Thoracic aorta (tissue), 2 donors: ENCODE measurements at regions not wholly inside any gene's neighbourhood (a gene's known extent, or its start where the extent isn't known, plus 50 kb on each side); places are given as distances from the start of the nearest gene placed in this dataset.

Experiments used
- ATAC-seq: fragments of 150-250 bp; one replicate; pipeline ENCODE4 v1.8.0; 2017; ENCODE audit warnings: low read depth; ENCODE audit not compliant: insufficient number of reproducible peaks, low FRiP score
- DNase-seq: peaks from one replicate; pipeline ENCODE4 v3.0.0-alpha.2; 2020; ENCODE audit warnings: low spot score
- H3K27ac ChIP-seq, 2 donors: fragments of 200-600 bp; sonication (generic); 1 replicate in 1 of 2; 2 replicates in 1 of 2; pipeline ENCODE4 v1.5.1; 2016; ENCODE audit warnings: mild to moderate bottlenecking in 2 of 2, moderate library complexity in 2 of 2
- H3K27me3 ChIP-seq: fragments of 200-600 bp; sonication (generic); replicated peaks from 2 replicates; pipeline ENCODE4 v1.6.0; 2016; ENCODE audit warnings: mild to moderate bottlenecking; ENCODE audit not compliant: insufficient read depth
- H3K36me3 ChIP-seq: fragments of 200-600 bp; sonication (generic); one replicate; pipeline ENCODE4 v1.5.1; 2016
- H3K4me1 ChIP-seq, 2 donors: fragments of 200-600 bp; sonication (generic); 1 replicate in 1 of 2; 2 replicates in 1 of 2; pipeline versions ENCODE4 v1.5.1 to v1.6.0; 2016; ENCODE audit warnings: low read depth in 2 of 2, mild to moderate bottlenecking in 1 of 2; ENCODE audit not compliant: control insufficient read depth in 1 of 2
- H3K4me3 ChIP-seq: fragments of 200-600 bp; sonication (generic); 2 replicates; pipeline ENCODE4 v1.5.1; 2016; ENCODE audit warnings: mild to moderate bottlenecking
- H3K9me3 ChIP-seq: fragments of 200-600 bp; sonication (generic); 2 replicates; pipeline ENCODE4 v1.5.1; 2016
- CTCF ChIP-seq: fragments of 200-600 bp; sonication (generic); IDR thresholded peaks from one replicate; pipeline ENCODE4 v1.5.1; 2019; ENCODE audit warnings: antibody characterized with exemption

GRCh38 chr17:72496461-72496860, 375.6 kb downstream of the SOX9 start:
- ATAC-seq (no peak), DNase-seq (no peak)
- Histone ChIP-seq H3K4me1 (peaks cover 2 to 5% of the 10 kb centered on the region in 2 donors), H3K9me3 (no peaks in the 10 kb centered on the region), H3K27ac (no peak overlapping the region), H3K27me3 (no peaks in the 10 kb centered on the region), H3K36me3 (no peaks in the 10 kb centered on the region), H3K4me3 (no peak overlapping the region)
- TF ChIP-seq CTCF, result no peak

DNA sequence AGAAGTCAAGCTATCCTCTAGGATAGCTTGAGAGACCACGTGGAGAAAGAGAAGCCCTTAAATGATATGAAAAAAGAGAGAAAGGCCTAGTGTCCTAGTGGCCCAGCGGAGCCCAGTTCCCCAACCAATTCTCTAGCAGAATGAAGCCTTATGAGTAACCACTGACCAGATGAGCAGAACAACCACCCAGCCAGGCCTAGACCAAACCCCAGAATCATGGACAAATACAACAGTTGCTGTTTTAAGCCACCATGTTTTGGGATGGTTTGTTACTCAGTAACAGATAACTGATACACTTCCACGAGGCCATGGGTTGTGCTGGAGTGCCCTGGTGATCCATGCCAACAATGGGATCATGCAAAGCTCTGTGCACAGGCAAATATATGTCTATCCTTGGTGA, 377.1 kb downstream of the SOX9 start:
- H3K36me3 ChIP-seq, result no peaks in the 10 kb centered on the region
- no peaks in the 10 kb centered on the region for H3K9me3 ChIP-seq
- H3K27ac ChIP-seq, result no peak overlapping the region
- H3K4me1 ChIP-seq, result peaks cover 4 to 19% of the 10 kb centered on the region in 2 donors
- H3K4me3 ChIP-seq, result no peak overlapping the region
- DNase-seq (no peak), ATAC-seq (no peak)
- H3K27me3 ChIP-seq, result no peaks in the 10 kb centered on the region
- no peak for TF ChIP-seq CTCF

DNA sequence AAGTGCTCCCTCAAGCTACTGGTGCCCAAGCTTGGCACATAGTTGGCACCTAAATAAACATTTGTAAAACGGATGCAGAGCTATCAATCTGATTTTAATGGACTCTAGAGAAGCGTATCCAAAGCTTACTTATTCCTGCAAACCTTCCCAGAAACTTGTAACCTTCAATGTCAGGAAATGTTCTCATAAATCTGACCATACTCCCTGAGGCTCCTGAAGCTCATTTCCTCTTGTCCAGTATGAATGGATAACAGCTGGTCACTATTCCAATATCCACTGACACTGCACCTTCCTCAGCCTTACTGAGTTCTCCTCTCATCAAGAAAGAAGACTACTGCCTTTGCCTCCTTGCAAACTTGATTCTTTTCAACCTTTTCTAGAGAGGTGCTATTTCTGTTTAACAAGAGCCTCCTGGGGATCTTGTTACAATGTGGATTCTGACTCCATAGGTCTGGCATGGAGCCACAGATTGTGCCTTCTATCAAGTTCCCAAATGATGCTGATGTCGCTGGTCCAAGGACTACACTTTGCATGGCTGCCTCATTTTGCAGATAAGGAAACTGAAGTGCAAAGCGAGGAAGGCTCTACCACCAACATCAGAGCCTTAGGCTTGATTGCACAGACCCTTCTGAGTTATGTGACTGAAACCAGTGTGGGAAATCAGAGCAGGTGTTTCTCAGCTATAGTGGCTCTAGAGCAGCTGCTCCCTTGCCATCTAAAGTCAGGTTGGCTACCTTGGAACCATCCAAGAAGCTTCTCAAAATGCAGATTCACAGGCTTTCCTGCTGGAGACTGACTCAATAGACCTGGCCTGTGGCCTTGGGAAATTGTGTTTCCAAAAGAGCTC, 377.8 kb downstream of the SOX9 start:
- Histone ChIP-seq H3K27ac (no peak overlapping the region), H3K4me3 (no peak overlapping the region), H3K9me3 (no peaks in the 10 kb centered on the region), H3K4me1 (peaks cover 4 to 22% of the 10 kb centered on the region in 2 donors), H3K27me3 (no peaks in the 10 kb centered on the region), H3K36me3 (no peaks in the 10 kb centered on the region)
- DNase-seq (no peak), ATAC-seq (no peak)
- no peak for TF ChIP-seq CTCF

- H3K4me1 ChIP-seq, result peaks cover 4 to 22% of the 10 kb centered on the region in 2 donors
- H3K9me3 ChIP-seq, result no peaks in the 10 kb centered on the region
- H3K4me3 ChIP-seq, result peak overlapping the region; percentile 51
- H3K36me3 ChIP-seq, result no peaks in the 10 kb centered on the region
- no peaks in the 10 kb centered on the region for H3K27me3 ChIP-seq
- DNase-seq, result no peak
- ATAC-seq, result peak; percentile 39
- TF ChIP-seq CTCF, result no peak
- H3K27ac ChIP-seq, result peak overlapping the region; percentile 39 to 68
Observed at GRCh38 chr17:72501404-72502370, 380.9 kb downstream of the SOX9 start.
